B cell (primary cell): ENCODE measurements at regions not wholly inside any gene's neighbourhood (a gene's known extent, or its start where the extent isn't known, plus 50 kb on each side); places are given as distances from the start of the nearest gene placed in this dataset.

Experiments used
- ATAC-seq: fragments of 200-7000 bp; cut with Tn5 transposase; one replicate; pipeline ENCODE4 v1.10.0; 2021; ENCODE audit warnings: low read depth, mild to moderate bottlenecking, moderate number of reproducible peaks, moderate library complexity
- CTCF ChIA-PET: fragments of 350-600 bp; sonication (Branson Sonifier 250); formaldehyde crosslinking; loops from one replicate; lab custom pipeline; 2021; ENCODE audit warnings: antibody characterized with exemption, inconsistent platforms; lab: Charles Lee
- POLR2A ChIA-PET: fragments of 350-600 bp; sonication (Branson Sonifier 250); formaldehyde crosslinking; loops from one replicate; lab custom pipeline; 2021; ENCODE audit warnings: antibody characterized with exemption; lab: Charles Lee
- DNase-seq: peaks from one replicate; pipeline ENCODE4 v3.0.0; 2013
- H2AFZ ChIP-seq: 2 replicates; pipeline ENCODE4 v1.6.1; 2012; ENCODE audit warnings: mild to moderate bottlenecking, low read depth, low read length; ENCODE audit not compliant: insufficient read depth, poor library complexity, severe bottlenecking
- H3K27ac ChIP-seq, 2 donors: 1 replicate in 1 of 2; 2 replicates in 1 of 2; pipeline ENCODE4 v1.5.1; 2012 to 2013; ENCODE audit warnings: low read length in 2 of 2, mild to moderate bottlenecking in 2 of 2, moderate library complexity in 1 of 2
- H3K27me3 ChIP-seq, 4 experiments: fragments of 200-600 bp in 1 of 4; sonication (generic) in 1 of 4; replicated peaks in 1 of 4; 1 replicate in 2 of 4; 2 replicates in 2 of 4; pipeline versions ENCODE4 v1.6.1 to v1.7.0; 2013 to 2016; ENCODE audit warnings: low read length in 3 of 4, mild to moderate bottlenecking in 2 of 4, mixed read lengths in 1 of 4, moderate library complexity in 1 of 4; ENCODE audit not compliant: insufficient read depth in 4 of 4, control insufficient read depth in 3 of 4; ENCODE audit errors: control extremely low read depth in 1 of 4
- H3K36me3 ChIP-seq, 2 experiments: replicated peaks in 1 of 2; 1 replicate in 1 of 2; 2 replicates in 1 of 2; pipeline versions ENCODE4 v1.6.1 to v1.7.1; 2013; ENCODE audit warnings: low read length in 1 of 2; ENCODE audit not compliant: insufficient read depth in 2 of 2, control insufficient read depth in 1 of 2; ENCODE audit errors: control extremely low read depth in 1 of 2, extremely low read depth in 1 of 2
- H3K4me1 ChIP-seq, 2 donors: fragments of 200-600 bp in 1 of 2; sonication (generic) in 1 of 2; 1 replicate in 1 of 2; 2 replicates in 1 of 2; pipeline versions ENCODE4 v1.5.1 to v1.6.1; 2013 to 2017; ENCODE audit warnings: low read length in 2 of 2; ENCODE audit not compliant: control insufficient read depth in 2 of 2, insufficient read depth in 2 of 2
- H3K4me2 ChIP-seq: replicated peaks from 2 replicates; pipeline ENCODE3; 2012; ENCODE audit warnings: mild to moderate bottlenecking, low read depth, low read length; ENCODE audit not compliant: poor library complexity, severe bottlenecking
- H3K4me3 ChIP-seq, 5 experiments: fragments of 200-600 bp in 1 of 5; sonication (generic) in 1 of 5; 1 replicate in 3 of 5; 2 replicates in 2 of 5; pipeline versions ENCODE4 v1.5.1 to v1.7.0; 2011 to 2016; ENCODE audit warnings: low read length in 4 of 5, mild to moderate bottlenecking in 4 of 5, low read depth in 2 of 5, control low read depth in 1 of 5, moderate library complexity in 1 of 5; ENCODE audit not compliant: insufficient read depth in 1 of 5; ENCODE audit errors: control extremely low read depth in 1 of 5, extremely low read depth in 1 of 5
- H3K79me2 ChIP-seq: fragments of 200-600 bp; sonication (generic); one replicate; pipeline ENCODE4 v1.6.0; 2016; ENCODE audit warnings: low read length; ENCODE audit not compliant: control insufficient read depth, insufficient read depth
- H3K9ac ChIP-seq: fragments of 200-600 bp; sonication (generic); 2 replicates; pipeline ENCODE4 v1.6.1; 2017; ENCODE audit warnings: mild to moderate bottlenecking, low read length, moderate library complexity
- H3K9me3 ChIP-seq, 3 donors: one replicate each; pipeline versions ENCODE4 v1.6.1 to v1.7.1; 2013; ENCODE audit warnings: low read length in 2 of 3; ENCODE audit not compliant: control insufficient read depth in 2 of 3, insufficient read depth in 1 of 3; ENCODE audit errors: control extremely low read depth in 1 of 3
- H4K20me1 ChIP-seq: 2 replicates; pipeline ENCODE4 v1.6.0; 2012; ENCODE audit warnings: mild to moderate bottlenecking, low read length; ENCODE audit not compliant: insufficient read depth, control insufficient read depth, poor library complexity, severe bottlenecking
- H3K27ac Mint-ChIP-seq: one replicate; pipeline ENCODE4 v1.8.0; 2021; ENCODE audit warnings: mixed read lengths
- H3K27me3 Mint-ChIP-seq: one replicate; pipeline ENCODE4 v1.8.0; 2021; ENCODE audit warnings: mixed read lengths
- H3K4me1 Mint-ChIP-seq: one replicate; pipeline ENCODE4 v1.8.0; 2021; ENCODE audit warnings: mixed read lengths
- H3K4me3 Mint-ChIP-seq: one replicate; pipeline ENCODE4 v1.8.0; 2021; ENCODE audit warnings: mixed read lengths
- H3K9me3 Mint-ChIP-seq: one replicate; pipeline ENCODE4 v1.8.0; 2022; ENCODE audit warnings: mixed read lengths; ENCODE audit not compliant: insufficient read depth
- CTCF ChIP-seq: fragments of 200-600 bp; IDR thresholded peaks from one replicate; pipeline ENCODE4 v1.8.0; 2022; ENCODE audit warnings: antibody characterized with exemption, mild to moderate bottlenecking
- EZH2 ChIP-seq: IDR thresholded peaks from 2 replicates; pipeline ENCODE4 v1.6.1; 2012; ENCODE audit warnings: borderline replicate concordance, low read depth, mild to moderate bottlenecking, moderate library complexity, low read length; ENCODE audit not compliant: insufficient read depth, poor library complexity, severe bottlenecking
- WGBS: methylation state at CpG from one replicate; pipeline ENCODE4 v1.1.5; 2013; ENCODE audit warnings: missing lambda C conversion rate; ENCODE audit not compliant: insufficient coverage; 5-methylcytosine and 5-hydroxymethylcytosine counted together
- intact Hi-C: fragments of 100-400 bp; cut with micrococcal nuclease; formaldehyde crosslinking; loops from one replicate; pipeline ENCODE4 v1.10.0; 2022

GRCh38 chr18:68072744-68073143 lies 556.2 kb upstream of the DSEL start:
- ChIA-PET POLR2A (no interaction called here), CTCF (no interaction called here)
- Histone ChIP-seq H3K4me1 (no peaks in the 10 kb centered on the region), H2AFZ (no peak overlapping the region), H3K9me3 (peaks cover 0 to 3% (median 0%) of the 10 kb centered on the region in 3 donors), H3K27me3 (no peaks in the 10 kb centered on the region), H4K20me1 (no peaks in the 10 kb centered on the region), H3K27ac (no peak overlapping the region), H3K36me3 (no peaks in the 10 kb centered on the region), H3K4me2 (no peak overlapping the region), H3K4me3 (no peak overlapping the region), H3K79me2 (no peaks in the 10 kb centered on the region), H3K9ac (no peak overlapping the region)
- Mint-ChIP-seq H3K4me1 (no peaks in the 10 kb centered on the region), H3K27ac (no peak overlapping the region), H3K4me3 (no peak overlapping the region), H3K9me3 (no peaks in the 10 kb centered on the region), H3K27me3 (no peaks in the 10 kb centered on the region)
- intact Hi-C loops, result no loop called here
- DNase-seq (no peak), ATAC-seq (no peak)
- no peak for TF ChIP-seq CTCF
- no peak for TF ChIP-seq EZH2
- 91% methylated on average over 7 of the region's 7 CpGs for whole genome bisulfite sequencing

- no peaks in the 10 kb centered on the region for H3K27me3 ChIP-seq
- no peak overlapping the region for H3K27ac ChIP-seq
- intact Hi-C loops, result no loop called here
- no peak for DNase-seq
- Mint-ChIP-seq H3K27ac (no peak overlapping the region), H3K27me3 (no peaks in the 10 kb centered on the region), H3K9me3 (no peaks in the 10 kb centered on the region), H3K4me3 (no peak overlapping the region), H3K4me1 (no peaks in the 10 kb centered on the region)
- H2AFZ ChIP-seq, result no peak overlapping the region
- CTCF ChIA-PET, result no interaction called here
- H3K4me1 ChIP-seq, result no peaks in the 10 kb centered on the region
- H3K4me3 ChIP-seq, result no peak overlapping the region
- no peak for TF ChIP-seq EZH2
- TF ChIP-seq CTCF, result no peak
- no peaks in the 10 kb centered on the region for H3K36me3 ChIP-seq
- H3K79me2 ChIP-seq, result no peaks in the 10 kb centered on the region
- WGBS, result no CpG with 5 or more reads among the region's 1 CpG
- no peak overlapping the region for H3K4me2 ChIP-seq
- no peak for ATAC-seq
- H4K20me1 ChIP-seq, result no peaks in the 10 kb centered on the region
- H3K9ac ChIP-seq, result no peak overlapping the region
- H3K9me3 ChIP-seq, result peaks cover 0 to 4% (median 0%) of the 10 kb centered on the region in 3 donors
- POLR2A ChIA-PET, result no interaction called here
Measured at GRCh38 chr18:68060871-68061270, 544.4 kb upstream of the DSEL start.
